ENCODE measurements at regions not wholly inside any gene's neighbourhood (a gene's known extent, or its start where the extent isn't known, plus 50 kb on each side); places are given as distances from the start of the nearest gene placed in this dataset.

DNA sequence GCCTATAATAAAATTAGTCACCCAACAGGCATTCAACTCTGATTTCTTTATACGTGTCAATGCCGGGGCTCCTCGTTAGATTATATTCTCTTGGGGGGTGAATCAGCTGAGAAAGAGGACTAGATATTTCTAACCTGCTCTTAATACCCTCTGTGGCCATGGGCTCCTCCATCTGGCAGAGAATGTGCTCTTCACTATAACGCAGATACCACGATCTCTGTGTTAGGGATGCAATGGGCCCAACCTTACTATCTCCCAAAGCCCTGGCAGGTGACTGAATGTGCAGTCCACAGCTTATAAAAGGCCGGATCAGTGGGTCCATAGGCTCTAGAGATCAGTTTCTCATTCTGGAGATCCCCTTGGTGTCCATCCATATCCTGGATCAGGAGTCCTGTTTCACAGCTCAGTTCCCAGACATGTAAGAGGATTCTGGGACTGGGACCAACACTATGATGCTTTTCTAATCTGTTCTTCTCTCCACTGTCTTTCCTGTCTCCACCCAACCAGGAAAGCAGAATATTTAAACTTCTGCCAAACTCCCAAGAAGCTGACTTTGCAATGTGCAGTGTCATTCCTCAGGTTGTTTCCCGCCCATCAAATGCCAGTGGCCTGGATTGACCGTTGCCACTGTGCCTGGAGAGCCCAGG, 71.4 kb upstream of the CELF4 start:
- H3K4me1 Mint-ChIP-seq, result no peaks in the 10 kb centered on the region
- H3K27ac ChIP-seq (ENCODE audit: low read length), result no peak overlapping the region
- no peaks in the 10 kb centered on the region for H3K27me3 ChIP-seq (ENCODE audit: control insufficient read depth, insufficient read depth, low read length)
- H3K4me3 ChIP-seq (ENCODE audit: low read length), result no peak overlapping the region
- H3K4me1 ChIP-seq (ENCODE audit: control insufficient read depth, insufficient read depth, low read length), result no peaks in the 10 kb centered on the region
- ATAC-seq (no peak), DNase-seq (no peak)
- H3K36me3 Mint-ChIP-seq, result no peaks in the 10 kb centered on the region
- no peaks in the 10 kb centered on the region for H3K36me3 ChIP-seq (ENCODE audit: control insufficient read depth, insufficient read depth, low read length)
- no peak overlapping the region for H3K4me3 Mint-ChIP-seq
- no peak overlapping the region for H3K27ac Mint-ChIP-seq
- intact Hi-C loops (cut with micrococcal nuclease), result no loop called here
- H3K9me3 Mint-ChIP-seq, result peaks cover 9 to 10% of the 10 kb centered on the region in 2 donors
- no peaks in the 10 kb centered on the region for H3K27me3 Mint-ChIP-seq (ENCODE audit: low read depth in 2 of 2)
- TF ChIP-seq, protein P1, sequence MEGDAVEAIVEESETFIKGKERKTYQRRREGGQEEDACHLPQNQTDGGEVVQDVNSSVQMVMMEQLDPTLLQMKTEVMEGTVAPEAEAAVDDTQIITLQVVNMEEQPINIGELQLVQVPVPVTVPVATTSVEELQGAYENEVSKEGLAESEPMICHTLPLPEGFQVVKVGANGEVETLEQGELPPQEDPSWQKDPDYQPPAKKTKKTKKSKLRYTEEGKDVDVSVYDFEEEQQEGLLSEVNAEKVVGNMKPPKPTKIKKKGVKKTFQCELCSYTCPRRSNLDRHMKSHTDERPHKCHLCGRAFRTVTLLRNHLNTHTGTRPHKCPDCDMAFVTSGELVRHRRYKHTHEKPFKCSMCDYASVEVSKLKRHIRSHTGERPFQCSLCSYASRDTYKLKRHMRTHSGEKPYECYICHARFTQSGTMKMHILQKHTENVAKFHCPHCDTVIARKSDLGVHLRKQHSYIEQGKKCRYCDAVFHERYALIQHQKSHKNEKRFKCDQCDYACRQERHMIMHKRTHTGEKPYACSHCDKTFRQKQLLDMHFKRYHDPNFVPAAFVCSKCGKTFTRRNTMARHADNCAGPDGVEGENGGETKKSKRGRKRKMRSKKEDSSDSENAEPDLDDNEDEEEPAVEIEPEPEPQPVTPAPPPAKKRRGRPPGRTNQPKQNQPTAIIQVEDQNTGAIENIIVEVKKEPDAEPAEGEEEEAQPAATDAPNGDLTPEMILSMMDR (IDR thresholded peaks at IDR 0.05), result no peak
- WGBS (ENCODE audit: insufficient coverage), result 89% methylated on average over 7 of the region's 8 CpGs
- H3K9me3 ChIP-seq (ENCODE audit: control insufficient read depth, insufficient read depth, low read length), result peaks cover 9% of the 10 kb centered on the region

DNA sequence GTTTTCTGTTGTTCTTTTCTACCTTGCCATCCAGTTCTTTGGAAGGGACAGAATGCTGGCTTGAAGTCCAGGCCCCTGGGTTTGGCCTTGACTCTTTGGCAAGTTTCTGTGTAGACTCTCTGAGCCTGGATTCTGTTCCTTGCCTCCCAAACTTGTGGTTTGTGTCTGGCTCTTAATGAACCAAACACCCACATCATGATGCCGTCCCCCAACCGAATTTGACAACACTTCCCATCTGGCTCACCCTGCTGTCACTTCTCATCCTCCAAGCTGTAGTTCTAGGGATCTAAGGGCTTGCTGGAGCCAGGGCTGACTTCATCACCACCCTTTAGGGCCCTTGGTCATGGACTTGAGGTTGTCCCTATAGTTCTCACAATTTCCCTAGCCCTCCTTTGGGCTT, 68.9 kb upstream of the CELF4 start:
- Histone ChIP-seq H3K4me3 (ENCODE audit: low read length) (no peak overlapping the region), H3K27ac (ENCODE audit: low read length) (no peak overlapping the region), H3K9me3 (ENCODE audit: control insufficient read depth, insufficient read depth, low read length) (peaks cover 4% of the 10 kb centered on the region), H3K4me1 (ENCODE audit: control insufficient read depth, insufficient read depth, low read length) (no peaks in the 10 kb centered on the region), H3K27me3 (ENCODE audit: control insufficient read depth, insufficient read depth, low read length) (no peaks in the 10 kb centered on the region), H3K36me3 (ENCODE audit: control insufficient read depth, insufficient read depth, low read length) (no peaks in the 10 kb centered on the region)
- Mint-ChIP-seq H3K9me3 (peaks cover 10% of the 10 kb centered on the region in 2 donors), H3K4me3 (no peak overlapping the region), H3K27me3 (ENCODE audit: low read depth in 2 of 2) (no peaks in the 10 kb centered on the region), H3K36me3 (no peaks in the 10 kb centered on the region), H3K4me1 (no peaks in the 10 kb centered on the region), H3K27ac (no peak overlapping the region)
- no peak for DNase-seq
- 83% methylated on average over 2 of the region's 2 CpGs for WGBS (ENCODE audit: insufficient coverage)
- ATAC-seq, result no peak
- TF ChIP-seq, protein P1 (IDR thresholded peaks at IDR 0.05), result no peak
- intact Hi-C loops (cut with micrococcal nuclease), result no loop called here

GRCh38 chr18:37631422-37631821, 65.8 kb upstream of the CELF4 start:
- H3K4me1 ChIP-seq (ENCODE audit: control insufficient read depth, insufficient read depth, low read length), result no peaks in the 10 kb centered on the region
- TF ChIP-seq, protein P1 (IDR thresholded peaks at IDR 0.05), result no peak
- H3K36me3 Mint-ChIP-seq, result no peaks in the 10 kb centered on the region
- H3K4me3 ChIP-seq (ENCODE audit: low read length), result no peak overlapping the region
- no peak overlapping the region for H3K27ac Mint-ChIP-seq
- H3K4me3 Mint-ChIP-seq, result no peak overlapping the region
- H3K4me1 Mint-ChIP-seq, result no peaks in the 10 kb centered on the region
- intact Hi-C loops (cut with micrococcal nuclease), result no loop called here
- WGBS (ENCODE audit: insufficient coverage), result 75% methylated on average over 3 of the region's 4 CpGs
- H3K9me3 ChIP-seq (ENCODE audit: control insufficient read depth, insufficient read depth, low read length), result peaks cover 4% of the 10 kb centered on the region
- H3K27me3 Mint-ChIP-seq (ENCODE audit: low read depth in 2 of 2), result no peaks in the 10 kb centered on the region
- no peaks in the 10 kb centered on the region for H3K36me3 ChIP-seq (ENCODE audit: control insufficient read depth, insufficient read depth, low read length)
- no peaks in the 10 kb centered on the region for H3K27me3 ChIP-seq (ENCODE audit: control insufficient read depth, insufficient read depth, low read length)
- H3K9me3 Mint-ChIP-seq, result peaks cover 7 to 10% of the 10 kb centered on the region in 2 donors
- ATAC-seq (no peak), DNase-seq (no peak)
- H3K27ac ChIP-seq (ENCODE audit: low read length), result no peak overlapping the region

- no peaks in the 10 kb centered on the region for H3K27me3 Mint-ChIP-seq (ENCODE audit: low read depth in 2 of 2)
These were observed 64.7 kb upstream of the CELF4 start for GRCh38 chr18:37630334-37630733.

More at GRCh38 chr18:37630334-37630733, 64.7 kb upstream of the CELF4 start:
- intact Hi-C loops (cut with micrococcal nuclease), result no loop called here
- Mint-ChIP-seq H3K27ac (no peak overlapping the region), H3K4me3 (no peak overlapping the region), H3K36me3 (no peaks in the 10 kb centered on the region), H3K9me3 (peaks cover 7 to 10% of the 10 kb centered on the region in 2 donors), H3K4me1 (no peaks in the 10 kb centered on the region)
- DNase-seq (no peak), ATAC-seq (no peak)
- Histone ChIP-seq H3K27me3 (ENCODE audit: control insufficient read depth, insufficient read depth, low read length) (no peaks in the 10 kb centered on the region), H3K36me3 (ENCODE audit: control insufficient read depth, insufficient read depth, low read length) (no peaks in the 10 kb centered on the region), H3K4me3 (ENCODE audit: low read length) (no peak overlapping the region), H3K27ac (ENCODE audit: low read length) (no peak overlapping the region), H3K9me3 (ENCODE audit: control insufficient read depth, insufficient read depth, low read length) (peaks cover 4% of the 10 kb centered on the region), H3K4me1 (ENCODE audit: control insufficient read depth, insufficient read depth, low read length) (no peaks in the 10 kb centered on the region)
- 90% methylated on average over 2 of the region's 2 CpGs for WGBS (ENCODE audit: insufficient coverage)
- TF ChIP-seq, protein P1 (IDR thresholded peaks at IDR 0.05), result no peak
